GM18520 (cell line): ENCODE measurements at regions not wholly inside any gene's neighbourhood (a gene's known extent, or its start where the extent isn't known, plus 50 kb on each side); places are given as distances from the start of the nearest gene placed in this dataset.

Experiments used
- ATAC-seq: cut with Tn5 transposase; IDR thresholded peaks from one replicate; pipeline ENCODE4 v1.9.1; 2021; ENCODE audit not compliant: unreplicated experiment

- ATAC-seq = no peak
Measured at GRCh38 chr1:162924179-162924578, 63.2 kb upstream of the CCDC190 start.

GRCh38 chr1:162922201-162922600, 61.2 kb upstream of the CCDC190 start:
- no peak for ATAC-seq

GRCh38 chr1:162921311-162921710, 60.3 kb upstream of the CCDC190 start:
- no peak for ATAC-seq

- no peak for ATAC-seq
Measured at GRCh38 chr1:162919034-162919433, 58.1 kb upstream of the CCDC190 start.

GRCh38 chr1:162918151-162918754, 57.3 kb upstream of the CCDC190 start:
- no peak for ATAC-seq

- no peak for ATAC-seq
Measured at GRCh38 chr1:162916821-162917613, 56.0 kb upstream of the CCDC190 start.

GRCh38 chr1:162916407-162916806, 55.4 kb upstream of the CCDC190 start:
- no peak for ATAC-seq

GRCh38 chr1:162914601-162915000, 53.6 kb upstream of the CCDC190 start:
- ATAC-seq = no peak

GRCh38 chr1:162913345-162913744, 52.4 kb upstream of the CCDC190 start:
- no peak for ATAC-seq

- no peak for ATAC-seq
Measured at GRCh38 chr1:162912061-162912667, 51.2 kb upstream of the CCDC190 start.
